ENCODE measurements at regions not wholly inside any gene's neighbourhood (a gene's known extent, or its start where the extent isn't known, plus 50 kb on each side); places are given as distances from the start of the nearest gene placed in this dataset.
"Not testable (repeated sequence)": the region's sequence is repeated elsewhere in the genome, so short reads cannot be mapped to it uniquely, and the experiment has no call there.

DNA sequence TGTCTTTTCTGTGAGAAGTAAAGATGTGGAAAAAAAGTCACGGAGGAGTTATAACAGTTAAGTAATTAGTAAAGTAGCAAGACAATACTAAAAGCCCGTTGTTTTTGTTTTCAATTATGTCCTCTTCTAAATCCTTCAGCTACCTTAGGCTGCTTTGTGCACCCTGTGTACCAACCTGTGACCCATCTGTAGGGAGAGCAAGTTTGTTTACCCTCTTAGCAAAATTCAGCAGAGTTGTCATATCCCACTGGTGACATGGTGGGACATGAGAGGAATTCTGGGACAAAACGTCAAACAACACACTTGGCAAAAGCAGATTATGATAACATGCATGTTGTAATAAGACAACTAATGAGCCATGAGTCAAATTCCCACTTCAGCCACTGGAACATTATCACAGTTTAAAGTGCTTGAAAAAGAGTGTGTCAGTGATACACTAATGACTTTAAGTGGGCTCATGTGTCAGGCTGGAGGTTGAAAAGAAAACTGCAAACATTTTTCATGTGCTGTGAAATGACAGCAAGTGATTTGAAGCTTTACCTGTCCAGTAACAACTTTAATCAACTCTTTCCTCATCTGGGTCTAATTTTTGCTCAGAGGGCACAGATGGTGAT, 392.8 kb upstream of the ACVR2A start:
- DNase-seq, result peak in 1 of 2 experiments; percentile 17

DNA sequence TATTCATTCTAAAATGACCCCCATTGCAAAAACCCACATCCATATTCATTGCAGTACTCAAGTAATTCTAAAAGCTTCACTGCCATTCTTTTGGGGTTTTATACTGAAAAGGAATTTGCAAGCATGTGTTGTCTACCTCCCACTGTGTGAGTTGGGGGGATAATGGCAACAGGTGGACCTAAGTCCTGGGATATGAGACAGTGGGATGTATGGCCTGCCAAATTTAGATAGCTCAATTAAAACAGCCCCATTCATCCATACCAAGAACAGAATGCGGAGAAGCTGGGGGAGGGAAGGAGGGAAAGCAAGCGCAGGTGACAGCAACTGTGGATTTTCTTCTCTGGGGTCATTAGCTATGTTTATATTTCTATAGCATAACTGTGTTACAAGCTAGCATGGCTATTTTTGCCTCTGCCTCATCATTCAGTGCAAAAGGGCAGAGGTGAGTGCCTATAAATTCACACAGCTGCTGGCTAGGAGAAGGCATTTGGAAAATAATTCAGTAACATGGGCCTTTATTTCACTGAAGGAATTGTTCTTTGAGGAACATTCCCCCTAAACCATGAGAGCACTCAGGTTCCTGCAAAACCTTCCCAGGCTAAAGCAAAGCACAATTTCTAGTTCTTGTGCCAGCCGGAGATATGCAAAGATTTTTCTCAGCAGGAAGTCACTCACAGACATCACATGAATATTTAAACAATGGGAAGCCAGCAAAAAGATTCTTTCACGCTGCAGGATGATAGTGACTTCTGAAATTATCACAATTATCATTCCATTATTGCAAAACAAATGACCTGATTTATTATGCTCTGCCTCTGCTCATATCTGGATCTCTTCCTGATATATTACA, 393.9 kb upstream of the ACVR2A start:
- DNase-seq, result no peak

DNA sequence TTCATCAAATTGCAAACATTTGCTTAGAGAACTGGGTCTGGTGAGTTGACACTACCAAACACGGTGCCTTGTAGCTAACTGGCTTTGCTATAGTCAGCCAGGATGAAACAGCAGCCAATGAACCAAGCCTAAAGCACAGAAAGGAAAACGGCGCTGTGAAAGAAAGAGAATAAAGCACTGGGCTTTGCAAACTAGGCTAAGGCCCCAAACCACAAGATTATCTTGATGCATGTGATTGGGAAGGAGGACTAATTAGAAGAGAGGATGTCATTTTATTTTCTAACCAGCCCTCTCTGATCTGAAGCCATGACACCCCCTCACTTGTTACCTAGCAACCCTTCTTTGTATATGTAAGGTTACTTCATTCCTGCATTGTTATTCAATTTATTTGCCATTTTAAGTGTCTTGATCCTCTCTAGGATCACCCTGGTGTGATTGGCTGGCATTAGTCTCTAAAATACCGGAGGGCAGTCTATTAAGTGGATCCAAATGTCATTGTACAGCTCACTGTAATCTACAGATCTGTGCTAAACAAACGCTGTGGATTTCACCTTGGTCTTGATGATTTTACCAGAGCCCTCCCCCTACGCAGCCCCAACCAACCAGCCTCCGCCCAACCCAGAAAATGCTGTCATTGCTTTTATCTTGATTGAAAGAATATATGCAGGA, 395.4 kb upstream of the ACVR2A start:
- no peak for DNase-seq

DNA sequence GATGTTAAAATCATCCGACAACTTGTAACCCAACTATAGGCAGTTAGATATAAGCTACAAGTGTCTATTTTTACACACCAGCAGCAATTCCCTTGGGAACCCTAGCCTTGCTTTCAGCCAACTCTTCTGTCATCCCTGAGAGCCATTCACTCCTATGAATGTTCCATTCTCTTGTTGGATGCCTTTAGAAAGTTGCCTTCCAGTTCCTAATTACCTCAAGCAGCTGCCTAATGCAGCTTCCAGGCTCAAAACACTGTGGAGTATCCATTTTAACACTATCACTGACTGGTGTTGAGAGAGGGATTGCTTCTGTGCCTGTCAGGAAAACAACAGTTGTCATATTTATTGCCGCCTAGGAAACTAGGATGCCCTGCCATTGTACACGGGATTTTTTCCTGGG, 402.0 kb upstream of the ACVR2A start:
- DNase-seq, result peak; percentile 33 to 79

DNA sequence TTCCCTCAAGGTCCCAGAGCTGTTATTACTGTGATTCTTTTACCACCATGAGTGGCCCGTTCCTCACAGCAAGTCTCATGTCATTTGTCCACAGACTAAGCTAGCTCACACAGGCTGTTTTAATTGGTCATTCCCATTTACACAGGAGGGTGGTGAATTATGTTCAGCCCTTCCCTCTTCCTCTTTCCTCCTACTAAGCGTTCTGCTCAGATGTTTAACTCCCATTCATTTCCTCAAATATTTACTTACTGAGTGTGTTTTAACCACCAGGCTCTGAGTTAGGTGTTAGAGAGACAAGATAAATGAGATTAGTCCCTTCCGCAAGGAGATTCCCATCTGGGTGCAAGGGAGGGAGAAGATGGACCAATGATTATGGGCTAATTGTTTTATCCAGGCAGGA, 403.6 kb upstream of the ACVR2A start:
- DNase-seq, result no peak

DNA sequence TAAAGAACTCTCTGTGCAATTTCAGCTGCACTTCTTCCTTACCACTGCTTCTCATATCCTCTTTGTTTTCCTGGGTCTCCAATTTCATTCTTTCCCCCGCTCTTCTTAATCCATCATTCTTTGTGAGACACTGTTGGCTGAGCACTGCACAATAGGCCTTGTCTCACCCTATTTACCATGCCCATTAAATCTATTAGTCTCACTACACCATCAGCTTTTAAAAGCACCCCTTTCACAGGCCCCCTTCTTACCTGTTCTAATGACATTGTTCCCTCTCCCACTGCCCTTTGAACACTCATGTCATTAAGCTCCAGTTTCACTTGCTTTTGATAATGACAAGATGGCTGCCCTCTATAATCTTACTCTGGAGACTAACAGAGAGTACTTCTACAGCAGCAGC, 404.1 kb upstream of the ACVR2A start:
- DNase-seq, result no peak

DNA sequence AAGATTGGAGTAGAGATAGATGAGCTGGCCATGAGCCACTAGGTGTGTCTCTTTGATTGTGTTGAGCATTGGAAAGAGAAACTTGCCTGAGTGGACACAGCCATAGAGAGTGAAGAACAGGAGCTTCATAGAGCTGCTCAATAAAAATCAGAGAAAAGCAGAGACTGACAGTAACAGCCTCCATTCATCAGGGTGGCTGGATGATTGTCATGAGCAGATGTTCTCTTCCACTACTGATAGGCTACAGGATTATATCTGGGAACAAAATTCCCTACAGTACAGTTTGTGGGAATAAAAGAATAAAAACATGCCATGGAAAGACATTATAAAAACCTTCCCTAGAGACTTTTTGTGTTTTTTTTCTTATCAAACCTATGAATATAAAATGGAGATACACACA, 404.8 kb upstream of the ACVR2A start:
- DNase-seq, result no peak

DNA sequence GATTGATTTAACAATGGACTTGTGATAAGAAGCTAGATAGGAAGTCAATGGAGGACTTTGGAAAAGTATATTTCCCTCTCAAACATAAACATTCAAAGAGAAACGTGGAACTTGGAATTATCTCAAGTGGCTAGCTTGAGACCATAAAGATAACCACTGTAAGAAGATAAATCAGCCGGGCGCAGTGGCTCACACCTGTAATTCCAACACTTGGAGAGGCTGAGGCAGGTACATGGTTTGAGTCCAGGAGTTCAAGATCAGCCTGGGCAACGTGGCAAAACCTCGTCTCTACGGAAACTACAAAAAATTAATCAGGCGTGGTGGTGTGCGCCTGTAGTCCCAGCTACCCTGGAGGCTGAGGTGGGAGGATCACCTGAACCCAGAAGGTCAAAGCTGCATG, 405.9 kb upstream of the ACVR2A start:
- no peak for DNase-seq

DNA sequence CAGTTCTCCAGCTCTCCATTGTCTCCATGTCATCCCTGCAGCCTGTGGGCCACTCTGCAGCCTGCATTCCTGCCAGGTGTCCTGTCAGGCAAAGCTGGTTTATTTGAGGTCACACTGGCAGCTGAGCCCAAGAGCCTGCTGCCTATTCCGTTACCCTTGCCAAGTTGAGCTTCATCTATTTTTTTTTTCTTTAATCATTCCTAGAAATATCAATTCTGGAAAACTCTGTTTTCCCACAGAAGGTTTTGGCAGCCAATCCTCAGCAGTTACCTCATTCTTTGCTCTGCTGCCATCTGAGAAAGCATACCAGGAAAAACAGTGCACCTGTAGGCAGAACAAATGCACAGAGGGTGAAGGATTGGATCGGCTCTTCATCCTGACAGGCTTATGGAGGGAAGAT, 411.0 kb upstream of the ACVR2A start:
- DNase-seq, result no peak

DNA sequence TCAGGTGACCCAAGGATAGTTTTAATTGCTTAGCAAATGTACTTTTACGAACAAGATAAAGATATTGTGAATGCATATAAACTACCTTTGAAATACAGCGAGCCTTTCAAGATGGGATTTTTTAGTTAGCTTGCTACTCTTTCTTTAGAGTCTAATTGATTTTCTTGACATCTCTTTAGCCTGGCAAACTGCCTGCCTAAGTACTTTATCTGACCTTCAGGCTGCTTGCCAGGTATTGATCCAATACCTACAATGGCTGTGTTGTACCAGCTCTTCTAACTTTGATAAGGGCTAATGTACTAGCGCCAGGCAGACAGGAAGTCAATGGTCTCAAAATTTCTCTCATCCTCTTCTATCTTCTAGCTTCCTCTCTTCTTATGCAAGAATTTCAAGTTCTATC, 414.4 kb upstream of the ACVR2A start:
- DNase-seq, result no peak

DNA sequence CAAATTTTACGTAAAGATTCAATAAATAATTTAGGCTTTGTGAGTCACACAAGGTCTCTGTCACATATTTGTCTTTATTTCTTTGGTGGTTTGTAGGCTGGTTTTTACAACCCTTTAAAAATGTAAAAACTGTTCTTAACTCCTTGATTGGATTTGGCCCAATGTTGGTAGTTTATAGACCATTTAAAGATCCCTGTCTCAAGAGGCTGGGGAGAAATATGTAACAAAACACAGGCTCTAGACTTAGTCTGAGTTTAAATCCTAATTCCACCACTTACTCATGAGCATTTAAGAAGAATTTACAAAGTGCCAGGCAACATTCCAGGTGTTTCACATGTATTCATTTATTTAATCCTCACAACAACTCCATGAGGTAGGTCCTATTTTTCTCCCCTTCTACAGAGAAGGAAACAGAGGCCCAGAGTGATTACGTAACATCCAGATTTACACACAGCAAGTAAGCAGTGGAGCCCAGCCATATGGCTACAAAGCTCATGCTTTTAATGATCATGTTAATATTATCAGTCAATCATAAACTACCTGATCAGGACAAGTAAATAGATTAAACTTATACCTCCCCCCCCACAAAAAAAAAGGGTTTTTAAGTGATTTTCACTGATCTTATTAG, 416.6 kb upstream of the ACVR2A start:
- DNase-seq, result no peak

DNA sequence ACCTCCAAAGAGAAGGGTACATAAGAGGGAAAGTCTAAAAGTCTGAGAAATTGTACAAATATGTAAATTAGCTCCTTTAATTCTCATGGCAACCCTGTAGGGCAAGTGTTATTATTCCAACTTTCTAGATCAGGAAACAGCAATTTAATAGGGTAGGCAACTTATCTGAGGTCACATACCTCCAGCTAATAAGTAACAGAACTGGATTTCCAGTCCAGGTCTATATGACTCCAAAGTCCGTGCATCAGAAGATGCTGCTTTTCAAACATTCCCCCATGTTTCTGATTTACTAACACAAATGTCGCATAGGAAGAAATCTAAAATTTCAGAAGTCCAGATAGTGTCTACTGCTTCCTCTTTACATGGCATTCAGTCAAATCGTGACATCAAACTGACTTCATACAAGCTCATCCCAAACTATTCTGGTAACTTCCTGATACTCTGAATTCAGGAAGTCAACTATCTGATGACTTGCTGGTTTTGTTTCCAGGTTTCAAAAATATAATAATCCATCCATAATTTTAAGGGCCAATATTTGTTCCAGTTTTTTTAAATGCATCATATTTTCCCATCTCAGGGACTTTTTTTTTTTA, 419.3 kb upstream of the ACVR2A start:
- DNase-seq, result no peak

DNA sequence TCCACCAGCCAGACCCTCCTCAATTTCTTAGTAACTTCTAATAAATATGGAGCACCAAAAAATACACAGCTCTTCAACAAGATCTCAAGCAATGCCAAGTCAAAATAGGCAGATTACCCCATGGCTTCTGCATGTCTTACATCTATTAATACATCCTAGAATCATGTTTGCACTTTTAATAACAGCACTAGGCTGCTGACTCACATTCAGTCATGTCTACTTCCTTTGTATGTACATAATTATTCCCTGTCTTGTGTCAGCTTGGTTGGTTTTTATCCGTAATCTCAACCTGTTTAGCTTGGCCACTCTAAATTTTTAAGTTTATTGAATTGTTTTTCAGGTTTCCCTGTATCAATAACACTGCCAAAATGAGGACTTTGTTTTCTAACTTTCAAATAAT, 420.1 kb upstream of the ACVR2A start:
- DNase-seq, result no peak

DNA sequence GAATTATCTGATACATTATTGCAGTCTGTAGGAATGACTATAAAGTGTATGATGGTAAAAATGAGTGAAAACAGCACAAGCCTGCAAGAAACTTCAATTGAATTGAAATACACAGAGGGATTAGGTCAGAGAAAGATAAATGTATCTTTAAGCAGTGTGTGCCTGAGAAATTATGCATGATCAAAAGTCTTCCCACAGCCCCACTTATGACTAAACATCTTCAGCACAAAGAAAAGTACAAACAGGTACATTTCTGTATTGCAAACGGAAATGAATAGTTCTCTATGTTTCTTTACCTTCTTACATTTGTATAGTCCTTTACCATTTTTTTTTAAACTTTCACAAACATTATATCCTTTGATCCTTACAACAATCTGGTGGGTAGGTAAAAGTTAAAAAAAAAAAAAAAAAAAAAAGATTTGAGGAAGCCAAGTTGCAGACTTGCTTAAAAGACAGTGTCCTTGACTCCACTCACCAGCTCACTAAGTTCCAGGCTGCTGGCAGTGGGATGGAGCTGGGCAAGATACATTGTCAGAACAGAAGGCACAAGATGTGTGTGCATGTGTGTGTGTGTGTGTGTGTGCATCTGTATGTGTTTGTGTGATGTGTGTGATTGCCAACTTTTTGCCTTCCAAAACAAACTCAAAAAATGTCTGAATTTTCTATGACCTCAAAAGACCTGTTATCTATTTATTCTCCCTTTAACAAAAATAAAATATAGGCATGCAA, 423.7 kb upstream of the ACVR2A start:
- no peak for DNase-seq

DNA sequence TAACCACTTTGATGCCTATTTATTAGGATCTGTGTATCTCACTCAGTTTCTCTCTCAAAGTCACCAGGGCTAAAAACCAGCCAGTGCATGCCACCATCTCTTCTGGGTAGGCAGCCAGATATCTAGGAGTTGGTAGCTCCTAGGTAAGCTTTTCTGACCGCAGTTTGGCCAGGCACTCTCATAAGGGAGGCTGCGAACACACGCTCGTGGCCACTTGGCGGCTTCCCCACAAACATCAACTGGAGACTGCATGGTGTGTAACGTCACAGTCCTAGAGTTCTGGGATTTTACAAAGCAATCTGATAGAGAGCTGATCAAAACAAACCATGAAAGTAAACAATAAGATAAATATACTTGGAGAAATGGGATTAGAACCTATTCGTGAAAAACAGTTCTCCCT, 424.3 kb upstream of the ACVR2A start:
- no peak for DNase-seq

DNA sequence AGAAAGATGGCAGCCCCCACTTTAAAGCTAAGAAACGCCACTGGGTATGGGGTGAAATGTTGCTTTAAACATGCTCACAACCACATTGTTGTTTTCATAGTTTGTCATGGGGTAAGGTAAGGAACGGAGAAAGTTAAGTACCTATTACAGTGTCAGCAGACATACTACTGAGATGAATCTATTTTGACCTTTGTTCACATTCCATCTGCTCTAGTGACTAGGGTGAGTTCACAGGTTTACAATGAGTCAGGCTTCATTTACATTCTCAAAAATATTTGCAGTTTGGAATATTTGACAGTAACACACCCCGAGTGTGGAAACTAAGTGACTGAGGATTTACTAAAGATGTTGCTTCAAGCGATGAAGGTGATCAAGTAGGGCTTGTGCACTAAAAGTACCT, 428.7 kb upstream of the ACVR2A start:
- DNase-seq, result no peak

DNA sequence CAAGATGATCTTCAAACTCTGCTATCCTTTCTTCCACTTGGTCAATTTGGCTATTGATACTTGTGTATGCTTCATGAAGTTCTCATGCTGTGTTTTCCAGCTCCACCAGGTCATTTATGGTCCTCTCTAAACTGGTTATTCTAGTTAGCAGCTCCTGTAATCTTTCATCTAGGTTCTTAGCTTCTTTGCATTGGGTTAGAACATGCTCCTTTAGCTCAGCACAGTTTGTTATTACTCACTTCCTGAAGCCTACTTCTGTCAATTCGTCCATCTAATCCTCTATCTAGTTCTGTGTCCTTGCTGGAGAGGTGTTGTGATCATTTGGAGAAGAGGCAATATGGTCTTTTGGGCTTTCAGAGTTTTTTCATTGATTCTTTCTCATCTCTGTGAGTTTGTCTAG, 430.2 kb upstream of the ACVR2A start:
- not testable (repeated sequence) for DNase-seq

DNA sequence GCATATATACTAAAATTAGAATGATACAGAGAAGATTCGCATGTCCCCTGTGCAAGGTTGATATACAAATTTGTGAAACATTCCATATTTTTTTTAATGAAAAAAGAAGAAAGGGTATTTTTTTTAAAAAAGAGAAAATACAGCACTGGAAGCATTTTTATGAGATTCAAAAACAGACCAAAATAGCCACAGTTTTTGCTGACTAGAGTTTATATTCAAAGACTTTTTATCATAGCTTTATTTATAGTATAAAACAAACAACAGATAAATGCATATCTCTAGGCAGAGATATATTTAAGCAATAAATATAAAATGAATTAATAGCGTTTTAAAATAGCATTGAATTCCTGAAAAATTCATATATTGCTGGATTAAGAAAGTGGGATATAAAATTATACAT, 436.5 kb upstream of the ACVR2A start:
- no peak for DNase-seq

DNA sequence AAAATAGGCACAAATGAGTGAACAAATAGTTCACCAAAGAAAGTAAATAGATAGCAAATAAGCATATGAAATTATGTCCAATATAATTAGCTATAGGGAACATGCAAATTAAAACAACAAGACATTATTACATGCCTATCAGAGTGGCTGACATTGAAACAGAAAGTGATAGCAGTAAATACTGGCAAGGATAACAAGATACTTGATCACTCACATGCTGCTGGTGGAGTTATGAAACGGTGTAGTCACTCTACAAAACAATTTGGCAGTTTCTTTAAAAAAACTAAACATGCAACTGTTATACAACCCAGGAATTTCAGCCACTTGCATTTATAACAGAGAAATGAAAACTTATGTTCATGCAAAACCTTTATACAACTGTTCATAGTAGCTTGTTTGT, 439.2 kb upstream of the ACVR2A start:
- no peak for DNase-seq

DNA sequence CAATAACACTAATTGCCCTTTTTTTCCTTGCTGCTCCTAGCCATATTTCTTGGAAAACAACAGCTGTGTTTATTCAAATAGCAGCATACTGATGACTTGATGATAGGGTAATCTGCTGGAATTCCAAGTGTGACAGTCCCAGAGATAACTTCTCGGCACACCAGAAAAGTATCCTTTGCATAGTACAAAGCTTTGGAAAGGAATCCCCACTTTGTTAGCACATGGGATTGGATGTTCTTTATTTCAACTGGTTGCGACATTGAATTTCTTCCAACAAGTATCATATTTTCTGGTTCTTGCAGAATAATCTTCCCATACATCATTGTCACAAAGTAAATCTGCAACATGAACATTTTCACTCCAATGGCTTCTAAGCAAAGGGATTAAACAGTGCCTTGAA, 445.8 kb upstream of the ACVR2A start:
- DNase-seq, result no peak

DNA sequence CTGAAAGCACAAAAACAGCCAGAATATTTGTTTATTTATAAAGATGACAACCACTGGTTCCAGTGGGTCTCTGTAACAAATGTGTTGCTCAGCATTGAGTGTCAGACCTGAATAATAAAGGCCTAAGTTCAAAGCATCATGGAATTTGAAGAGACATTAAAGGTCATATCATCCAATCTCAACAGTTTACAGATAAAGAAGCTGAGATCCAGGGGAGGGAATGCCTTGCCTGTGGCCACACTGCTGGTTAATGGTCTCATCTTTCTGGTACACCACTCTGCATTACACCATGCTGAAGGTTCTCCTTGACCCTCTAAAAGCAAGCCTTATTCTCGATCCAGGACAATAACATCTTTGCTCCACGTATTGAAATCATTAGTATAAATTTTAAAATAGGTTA, 446.5 kb upstream of the ACVR2A start:
- DNase-seq, result no peak

DNA sequence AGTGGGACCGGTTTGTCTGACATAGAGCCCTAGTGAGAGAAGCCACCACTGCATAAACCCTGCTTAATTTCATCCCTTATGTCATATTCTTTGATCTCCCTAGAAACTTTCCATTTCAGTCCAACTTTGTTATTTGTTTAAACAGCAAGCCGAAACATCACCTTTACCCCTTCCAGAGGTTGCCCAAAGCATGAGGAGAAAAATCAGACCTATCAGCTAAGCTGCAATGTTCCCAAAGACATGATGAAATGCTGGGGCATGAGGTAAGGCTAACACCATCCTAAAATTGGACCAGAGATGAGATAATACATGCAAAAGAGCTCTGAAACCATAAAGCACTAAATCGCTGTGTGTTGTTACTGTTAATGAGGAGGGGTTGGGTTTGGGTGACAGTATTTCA, 447.9 kb upstream of the ACVR2A start:
- DNase-seq, result no peak
